BLaER1 treated with 17β-estradiol and CSF1 and Interleukin-3, amounts not matched to agents 10 nM and 100 nM (cell line): ENCODE measurements at regions not wholly inside any gene's neighbourhood (a gene's known extent, or its start where the extent isn't known, plus 50 kb on each side); places are given as distances from the start of the nearest gene placed in this dataset.

Source experiments
- H3K27ac ChIP-seq, 11 experiments: shearing (Covaris generic); formaldehyde crosslinking; 2 replicates each; pipeline ENCODE4 v1.8.1; 2022
- H3K27me3 ChIP-seq, 11 experiments: shearing (Covaris generic); formaldehyde crosslinking; 2 replicates each; pipeline ENCODE4 v1.8.1; 2022
- H3K36me3 ChIP-seq, 11 experiments: shearing (Covaris generic); formaldehyde crosslinking; 2 replicates each; pipeline ENCODE4 v1.8.1; 2022
- H3K4me1 ChIP-seq, 10 experiments: shearing (Covaris generic); formaldehyde crosslinking; 2 replicates each; pipeline ENCODE4 v1.8.1; 2022
- H3K4me2 ChIP-seq, 11 experiments: shearing (Covaris generic); formaldehyde crosslinking; 2 replicates each; pipeline ENCODE4 v1.8.1; 2022
- H3K4me3 ChIP-seq, 10 experiments: shearing (Covaris generic); formaldehyde crosslinking; 2 replicates each; pipeline ENCODE4 v1.8.1; 2022
- H3K9ac ChIP-seq, 11 experiments: shearing (Covaris generic); formaldehyde crosslinking; 2 replicates each; pipeline ENCODE4 v1.8.1; 2022
- H3K9me3 ChIP-seq, 11 experiments: shearing (Covaris generic); formaldehyde crosslinking; replicated peaks in 1 of 11; 2 replicates each; pipeline ENCODE4 v1.8.1; 2022
- H4K20me1 ChIP-seq, 11 experiments: shearing (Covaris generic); formaldehyde crosslinking; 2 replicates each; pipeline ENCODE4 v1.8.1; 2022
- Cebpa-rat ChIP-seq, 11 experiments: shearing (Covaris generic); IDR thresholded peaks; 2 replicates each; pipeline ENCODE4 v1.8.1; 2022

GRCh38 chr10:70952921-70953320, 64.6 kb upstream of the PCBD1 start:
- Histone ChIP-seq H3K27me3 (no peaks in the 10 kb centered on the region), H3K4me3 (no peak overlapping the region), H3K4me1 (no peaks in the 10 kb centered on the region), H3K9me3 (no peaks in the 10 kb centered on the region), H3K27ac (no peak overlapping the region), H3K9ac (no peak overlapping the region), H4K20me1 (no peaks in the 10 kb centered on the region), H3K36me3 (no peaks in the 10 kb centered on the region), H3K4me2 (no peak overlapping the region)
- no peak for TF ChIP-seq Cebpa-rat (IDR thresholded peaks at IDR 0.05)

DNA sequence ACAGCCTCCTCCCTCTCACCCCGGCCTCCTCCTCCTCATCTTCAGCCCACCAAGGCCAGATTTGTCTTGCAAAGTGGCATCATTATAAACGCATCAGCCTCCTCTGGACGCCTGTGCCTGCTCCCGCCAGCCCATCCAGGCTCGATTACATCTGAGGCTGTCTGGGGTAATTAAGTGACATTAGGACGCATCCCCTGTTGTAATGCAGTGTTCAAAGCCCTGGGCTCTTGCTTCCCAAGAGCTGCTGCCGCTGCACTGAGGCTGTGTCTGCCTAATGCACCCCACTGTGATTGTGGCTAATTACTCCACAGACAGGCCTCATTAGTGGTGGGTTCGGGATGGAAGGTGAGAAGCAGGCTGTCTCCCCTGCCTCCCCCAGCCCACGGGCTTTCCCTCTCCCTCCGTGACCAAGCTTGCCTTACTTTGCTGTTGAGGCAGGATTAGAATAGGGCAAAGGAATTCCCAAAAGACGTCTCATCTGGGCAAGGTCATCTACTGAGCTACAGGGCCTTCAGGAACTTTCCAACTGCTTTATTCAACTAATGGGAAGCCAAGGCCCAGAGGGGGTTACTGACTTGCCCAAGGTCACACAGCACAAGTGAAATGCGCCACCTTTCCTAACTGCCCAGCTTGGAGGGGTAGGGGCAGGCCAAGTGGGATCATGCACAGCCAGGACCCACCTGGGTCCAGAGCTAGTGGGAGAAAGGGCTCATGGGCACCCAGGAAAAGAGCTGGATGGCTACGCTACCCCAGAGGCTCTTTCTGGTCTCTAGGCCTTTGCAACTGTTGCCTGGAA, 66.2 kb upstream of the PCBD1 start:
- Histone ChIP-seq H3K27me3 (no peaks in the 10 kb centered on the region), H3K9me3 (no peaks in the 10 kb centered on the region), H3K4me1 (no peaks in the 10 kb centered on the region), H3K4me3 (no peak overlapping the region), H3K36me3 (no peaks in the 10 kb centered on the region), H3K9ac (no peak overlapping the region), H3K4me2 (no peak overlapping the region), H4K20me1 (no peaks in the 10 kb centered on the region), H3K27ac (no peak overlapping the region)
- no peak for TF ChIP-seq Cebpa-rat (IDR thresholded peaks at IDR 0.05)

- H3K9ac ChIP-seq, result no peak overlapping the region
- no peaks in the 10 kb centered on the region for H3K4me1 ChIP-seq
- no peak overlapping the region for H3K4me2 ChIP-seq
- H3K4me3 ChIP-seq, result no peak overlapping the region
- H3K36me3 ChIP-seq, result no peaks in the 10 kb centered on the region
- H3K9me3 ChIP-seq, result no peaks in the 10 kb centered on the region
- H3K27ac ChIP-seq, result no peak overlapping the region
- no peaks in the 10 kb centered on the region for H4K20me1 ChIP-seq
- TF ChIP-seq Cebpa-rat (IDR thresholded peaks at IDR 0.05), result no peak
- no peaks in the 10 kb centered on the region for H3K27me3 ChIP-seq
Measured at GRCh38 chr10:70956029-70956759, 67.8 kb upstream of the PCBD1 start.

DNA sequence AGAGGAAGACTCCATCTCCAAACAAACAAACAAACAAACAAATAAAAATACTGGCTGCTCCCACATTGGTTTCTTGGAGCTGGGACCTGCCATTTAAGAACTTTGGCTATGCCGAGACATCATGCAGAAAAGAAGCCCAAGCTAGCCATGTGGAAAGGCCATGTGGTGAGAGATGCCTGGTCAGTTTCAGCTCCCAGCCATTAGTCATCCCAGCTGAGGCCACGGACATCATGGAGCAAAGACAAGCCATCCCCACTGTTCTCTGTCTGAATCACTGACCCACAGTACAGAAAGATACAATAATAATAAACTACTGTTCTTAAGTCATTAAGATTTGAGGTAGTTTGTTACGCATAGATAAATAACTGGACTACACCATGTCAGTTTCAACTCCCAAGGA, 70.0 kb upstream of the PCBD1 start:
- H3K27ac ChIP-seq, result no peak overlapping the region
- peaks cover 0 to 4% (median 0%) of the 10 kb centered on the region in 10 experiments; a peak in 2 of 20 replicates for H3K4me1 ChIP-seq

DNA sequence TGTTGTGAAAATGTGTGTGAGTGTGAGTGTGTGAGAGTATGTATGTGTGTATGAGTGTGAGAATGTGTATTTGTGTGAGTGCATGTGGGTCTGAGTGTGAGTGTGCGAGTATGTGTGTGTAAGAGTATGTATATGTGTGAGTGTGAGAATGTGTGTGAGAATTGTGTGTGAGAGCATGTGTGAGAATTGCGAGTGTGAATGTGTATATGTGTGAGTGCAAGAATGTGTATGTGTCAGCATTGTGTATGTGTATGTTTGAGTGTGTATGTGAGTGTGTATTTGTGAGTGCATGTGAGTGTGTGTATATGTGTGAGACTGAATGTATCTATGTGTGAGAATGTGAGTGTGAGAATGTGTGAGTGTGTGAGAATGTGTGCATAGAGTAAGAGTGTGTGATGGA, 72.0 kb upstream of the PCBD1 start:
- no peak overlapping the region for H3K9ac ChIP-seq
- H3K9me3 ChIP-seq, result no peaks in the 10 kb centered on the region
- H4K20me1 ChIP-seq, result no peaks in the 10 kb centered on the region
- H3K4me2 ChIP-seq, result no peak overlapping the region
- H3K27ac ChIP-seq, result no peak overlapping the region
- H3K4me1 ChIP-seq, result peaks cover 0 to 5% (median 0%) of the 10 kb centered on the region in 10 experiments; a peak in 2 of 20 replicates
- TF ChIP-seq Cebpa-rat (IDR thresholded peaks at IDR 0.05), result no peak
- no peak overlapping the region for H3K4me3 ChIP-seq
- H3K27me3 ChIP-seq, result no peaks in the 10 kb centered on the region
- H3K36me3 ChIP-seq, result no peaks in the 10 kb centered on the region

More for the DNA sequence above, 70.0 kb upstream of the PCBD1 start:
- Histone ChIP-seq H3K4me2 (no peak overlapping the region), H4K20me1 (no peaks in the 10 kb centered on the region), H3K36me3 (no peaks in the 10 kb centered on the region), H3K9ac (no peak overlapping the region), H3K4me3 (no peak overlapping the region), H3K27me3 (no peaks in the 10 kb centered on the region), H3K9me3 (no peaks in the 10 kb centered on the region)
- no peak for TF ChIP-seq Cebpa-rat (IDR thresholded peaks at IDR 0.05)

- Histone ChIP-seq H3K27me3 (no peaks in the 10 kb centered on the region), H3K4me2 (no peak overlapping the region), H3K9me3 (no peaks in the 10 kb centered on the region), H3K4me3 (no peak overlapping the region), H3K27ac (no peak overlapping the region), H4K20me1 (no peaks in the 10 kb centered on the region), H3K4me1 (peaks cover 0 to 5% (median 0%) of the 10 kb centered on the region in 10 experiments; a peak in 2 of 20 replicates), H3K36me3 (no peaks in the 10 kb centered on the region), H3K9ac (no peak overlapping the region)
- no peak for TF ChIP-seq Cebpa-rat (IDR thresholded peaks at IDR 0.05)
Measured at GRCh38 chr10:70960783-70961570, 72.6 kb upstream of the PCBD1 start.

DNA sequence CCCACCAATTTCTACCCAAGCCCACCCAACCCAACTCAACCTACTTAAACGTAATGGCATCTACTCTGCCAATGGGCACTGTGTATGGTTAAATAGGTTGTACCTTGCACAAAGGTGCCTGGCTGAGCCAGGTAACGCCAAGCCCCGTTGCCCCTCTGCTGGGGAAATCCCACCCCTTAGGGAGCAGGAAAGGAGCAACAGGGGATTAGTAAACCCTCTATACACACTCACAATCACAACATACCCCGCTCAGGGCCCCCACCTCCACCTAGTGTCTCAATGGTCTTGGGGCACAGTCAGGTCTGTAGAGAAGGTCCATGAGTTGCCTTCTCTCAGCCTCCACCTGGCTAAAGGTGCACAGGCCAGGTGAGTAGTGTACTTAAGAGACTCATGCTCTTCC, 74.3 kb upstream of the PCBD1 start:
- Histone ChIP-seq H3K4me3 (no peak overlapping the region), H3K9ac (no peak overlapping the region), H3K36me3 (no peaks in the 10 kb centered on the region), H4K20me1 (no peaks in the 10 kb centered on the region), H3K9me3 (no peaks in the 10 kb centered on the region), H3K27ac (no peak overlapping the region), H3K4me2 (no peak overlapping the region), H3K27me3 (no peaks in the 10 kb centered on the region), H3K4me1 (peaks cover 0 to 5% (median 0%) of the 10 kb centered on the region in 10 experiments; a peak in 3 of 20 replicates)
- TF ChIP-seq Cebpa-rat (IDR thresholded peaks at IDR 0.05), result no peak

DNA sequence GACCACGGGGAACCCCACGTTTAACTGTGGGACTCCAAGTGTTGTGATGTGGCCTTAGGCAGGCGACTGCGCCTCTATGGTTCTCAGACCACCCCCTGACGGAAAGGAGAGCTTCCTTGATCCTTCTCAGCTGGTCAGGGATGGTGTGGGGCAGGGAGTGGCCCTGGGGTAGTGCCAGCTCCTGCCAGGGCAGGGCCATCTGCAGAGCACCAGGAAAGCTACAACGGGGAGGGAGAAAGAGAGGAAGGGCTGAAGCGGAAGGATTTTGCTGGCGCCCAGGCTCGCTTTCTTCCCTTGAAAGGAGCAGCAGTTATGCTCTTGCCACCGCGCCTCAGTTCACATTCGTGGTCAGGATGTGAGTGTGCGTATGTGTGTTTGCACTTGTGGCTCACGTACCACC, 74.9 kb upstream of the PCBD1 start:
- Histone ChIP-seq H4K20me1 (no peaks in the 10 kb centered on the region), H3K4me1 (peaks cover 0 to 11% (median 0%) of the 10 kb centered on the region in 10 experiments; a peak in 5 of 20 replicates), H3K27ac (no peak overlapping the region), H3K9me3 (no peaks in the 10 kb centered on the region), H3K27me3 (no peaks in the 10 kb centered on the region), H3K36me3 (no peaks in the 10 kb centered on the region), H3K4me2 (peak overlapping the region in 1 of 11 experiments; percentile 7; a peak in 1 of 22 replicates), H3K9ac (no peak overlapping the region), H3K4me3 (no peak overlapping the region)
- TF ChIP-seq Cebpa-rat (IDR thresholded peaks at IDR 0.05), result no peak

DNA sequence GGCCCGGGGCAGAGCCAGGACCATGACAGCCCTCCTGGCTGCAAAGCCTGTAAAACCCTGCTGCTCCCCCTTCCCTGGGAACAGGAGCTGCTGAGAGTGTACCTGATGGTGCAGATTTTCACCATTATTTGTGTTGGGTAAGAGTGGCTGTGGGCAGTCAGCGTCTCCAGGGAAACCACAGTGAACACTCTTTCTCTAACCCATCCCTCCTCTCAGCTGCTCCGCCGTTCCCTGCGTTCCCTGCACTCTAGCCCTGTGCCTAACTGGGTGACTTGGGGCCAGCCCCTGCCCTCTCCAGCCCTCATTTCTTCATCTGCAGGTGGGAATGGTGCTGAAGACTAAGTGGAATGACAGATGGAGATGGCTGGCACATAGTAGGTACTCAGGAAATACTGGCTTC, 75.9 kb upstream of the PCBD1 start:
- H3K9ac ChIP-seq, result no peak overlapping the region
- H3K27me3 ChIP-seq, result no peaks in the 10 kb centered on the region
- H3K4me1 ChIP-seq, result peaks cover 0 to 14% (median 0%) of the 10 kb centered on the region in 10 experiments; a peak in 5 of 20 replicates
- no peaks in the 10 kb centered on the region for H4K20me1 ChIP-seq
- H3K4me2 ChIP-seq, result no peak overlapping the region
- H3K36me3 ChIP-seq, result no peaks in the 10 kb centered on the region
- no peak for TF ChIP-seq Cebpa-rat (IDR thresholded peaks at IDR 0.05)
- no peak overlapping the region for H3K4me3 ChIP-seq
- no peak overlapping the region for H3K27ac ChIP-seq
- H3K9me3 ChIP-seq, result no peaks in the 10 kb centered on the region
